ENCODE measurements at regions not wholly inside any gene's neighbourhood (a gene's known extent, or its start where the extent isn't known, plus 50 kb on each side); places are given as distances from the start of the nearest gene placed in this dataset.

- TF ChIP-seq, protein P1, sequence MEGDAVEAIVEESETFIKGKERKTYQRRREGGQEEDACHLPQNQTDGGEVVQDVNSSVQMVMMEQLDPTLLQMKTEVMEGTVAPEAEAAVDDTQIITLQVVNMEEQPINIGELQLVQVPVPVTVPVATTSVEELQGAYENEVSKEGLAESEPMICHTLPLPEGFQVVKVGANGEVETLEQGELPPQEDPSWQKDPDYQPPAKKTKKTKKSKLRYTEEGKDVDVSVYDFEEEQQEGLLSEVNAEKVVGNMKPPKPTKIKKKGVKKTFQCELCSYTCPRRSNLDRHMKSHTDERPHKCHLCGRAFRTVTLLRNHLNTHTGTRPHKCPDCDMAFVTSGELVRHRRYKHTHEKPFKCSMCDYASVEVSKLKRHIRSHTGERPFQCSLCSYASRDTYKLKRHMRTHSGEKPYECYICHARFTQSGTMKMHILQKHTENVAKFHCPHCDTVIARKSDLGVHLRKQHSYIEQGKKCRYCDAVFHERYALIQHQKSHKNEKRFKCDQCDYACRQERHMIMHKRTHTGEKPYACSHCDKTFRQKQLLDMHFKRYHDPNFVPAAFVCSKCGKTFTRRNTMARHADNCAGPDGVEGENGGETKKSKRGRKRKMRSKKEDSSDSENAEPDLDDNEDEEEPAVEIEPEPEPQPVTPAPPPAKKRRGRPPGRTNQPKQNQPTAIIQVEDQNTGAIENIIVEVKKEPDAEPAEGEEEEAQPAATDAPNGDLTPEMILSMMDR (tag by site-specific recombination; IDR thresholded peaks at IDR 0.05): no peak
- TF ChIP-seq, protein P2, sequence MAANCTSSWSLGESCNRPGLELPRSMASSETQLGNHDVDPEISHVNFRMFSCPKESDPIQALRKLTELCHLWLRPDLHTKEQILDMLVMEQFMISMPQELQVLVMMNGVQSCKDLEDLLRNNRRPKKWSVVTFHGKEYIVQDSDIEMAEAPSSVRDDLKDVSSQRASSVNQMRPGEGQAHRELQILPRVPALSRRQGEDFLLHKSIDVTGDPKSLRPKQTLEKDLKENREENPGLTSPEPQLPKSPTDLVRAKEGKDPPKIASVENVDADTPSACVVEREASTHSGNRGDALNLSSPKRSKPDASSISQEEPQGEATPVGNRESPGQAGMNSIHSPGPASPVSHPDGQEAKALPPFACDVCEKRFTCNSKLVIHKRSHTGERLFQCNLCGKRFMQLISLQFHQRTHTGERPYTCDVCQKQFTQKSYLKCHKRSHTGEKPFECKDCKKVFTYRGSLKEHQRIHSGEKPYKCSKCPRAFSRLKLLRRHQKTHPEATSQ (tag by site-specific recombination; IDR thresholded peaks at IDR 0.05): no peak
- TF ChIP-seq ZNF692 (tag by site-specific recombination; IDR thresholded peaks at IDR 0.05) (no peak), ZNF10 (tag by site-specific recombination; IDR thresholded peaks at IDR 0.05) (no peak), ZNF473 (tag by site-specific recombination; IDR thresholded peaks at IDR 0.05) (no peak), TCF7L2 (IDR thresholded peaks at IDR 0.05; ENCODE audit: borderline replicate concordance, low read depth, low read length) (no peak), ZNF174 (tag by site-specific recombination; IDR thresholded peaks at IDR 0.05) (no peak), ZNF302 (tag by site-specific recombination; IDR thresholded peaks at IDR 0.05; ENCODE audit: low read depth) (no peak), ZNF394 (tag by site-specific recombination; IDR thresholded peaks at IDR 0.05; ENCODE audit: borderline replicate concordance) (no peak), SALL2 (tag by site-specific recombination; IDR thresholded peaks at IDR 0.05; ENCODE audit: borderline replicate concordance) (no peak), ZBTB20 (tag by site-specific recombination; IDR thresholded peaks at IDR 0.05) (no peak), ZNF558 (tag by site-specific recombination; IDR thresholded peaks at IDR 0.05) (no peak)
These were observed 297.7 kb downstream of the SATB2 start for GRCh38 chr2:199160081-199160480.
